ENCODE measurements at regions not wholly inside any gene's neighbourhood (a gene's known extent, or its start where the extent isn't known, plus 50 kb on each side); places are given as distances from the start of the nearest gene placed in this dataset.
"Not testable (repeated sequence)": the region's sequence is repeated elsewhere in the genome, so short reads cannot be mapped to it uniquely, and the experiment has no call there.

DNA sequence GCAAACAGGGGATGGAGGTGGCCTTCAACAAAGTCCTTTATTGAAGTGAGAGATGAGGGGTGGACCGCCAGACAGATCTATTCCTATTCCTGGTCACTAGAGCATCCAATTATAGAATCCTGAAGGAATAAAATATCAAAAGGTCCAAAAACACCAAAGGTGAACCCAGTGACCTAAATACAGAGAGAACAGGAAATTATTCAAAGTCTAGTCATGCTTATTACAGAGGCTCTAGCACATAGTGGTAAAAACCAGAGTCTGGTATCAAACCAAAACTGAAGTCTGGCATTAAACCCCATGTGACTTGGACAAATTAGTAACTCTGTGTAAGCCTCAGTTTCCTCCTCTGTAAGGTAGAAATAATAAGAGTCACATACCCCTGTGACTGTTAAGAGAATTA lies 100.5 kb upstream of the SNX2 start:
- no peak for DNase-seq

DNA sequence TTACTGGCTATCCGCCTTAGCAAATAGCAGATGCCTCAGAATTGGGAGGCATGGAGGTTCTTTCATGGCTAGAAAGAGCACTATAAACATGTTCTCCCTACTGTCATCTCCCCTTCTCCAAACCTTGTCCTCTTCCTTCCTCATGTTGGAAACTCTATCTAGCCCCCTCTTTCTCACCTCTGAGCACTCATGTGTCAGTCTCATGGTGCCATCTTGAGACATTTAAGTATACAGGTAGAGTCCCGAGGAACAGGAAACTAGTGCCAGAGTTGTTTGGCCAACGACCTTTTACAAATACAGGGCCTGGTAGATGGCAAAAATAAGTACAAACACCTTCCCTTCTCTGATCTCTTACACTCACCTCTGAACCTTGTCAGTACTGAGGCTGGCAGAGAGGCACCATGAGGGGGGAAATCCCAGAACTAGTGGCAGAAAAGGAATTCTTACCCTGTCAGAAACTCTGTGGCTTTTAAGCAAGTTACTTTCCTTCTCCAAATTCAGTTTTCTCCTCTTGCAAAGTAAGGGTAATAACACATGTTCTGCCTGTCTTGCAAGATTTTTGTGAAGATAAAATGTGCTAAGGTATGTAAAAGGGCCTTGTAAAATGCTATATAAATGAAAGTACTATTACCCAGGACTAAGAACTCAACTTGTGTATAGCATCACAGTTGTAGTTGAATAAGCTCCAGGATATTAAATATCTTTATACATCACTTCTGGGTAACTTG lies 94.1 kb upstream of the SNX2 start:
- no peak for DNase-seq

DNA sequence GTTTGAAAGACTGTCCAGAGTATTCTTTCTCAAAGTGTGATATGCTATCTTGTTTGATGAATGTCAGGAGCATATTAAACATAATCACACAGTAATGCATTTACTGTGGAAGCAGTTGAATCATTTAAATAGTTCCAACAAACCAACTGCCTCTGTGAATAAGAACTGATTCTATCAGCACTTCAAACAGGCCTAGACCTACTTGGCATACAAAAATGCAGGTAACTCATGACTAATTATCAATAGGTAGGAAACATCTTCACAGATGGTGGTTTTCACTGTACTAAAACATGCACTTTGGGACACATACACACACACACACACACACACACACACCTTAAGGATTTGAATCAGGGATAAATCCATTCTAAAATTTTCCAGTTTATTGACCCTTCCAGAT lies 91.2 kb upstream of the SNX2 start:
- DNase-seq, result no peak

DNA sequence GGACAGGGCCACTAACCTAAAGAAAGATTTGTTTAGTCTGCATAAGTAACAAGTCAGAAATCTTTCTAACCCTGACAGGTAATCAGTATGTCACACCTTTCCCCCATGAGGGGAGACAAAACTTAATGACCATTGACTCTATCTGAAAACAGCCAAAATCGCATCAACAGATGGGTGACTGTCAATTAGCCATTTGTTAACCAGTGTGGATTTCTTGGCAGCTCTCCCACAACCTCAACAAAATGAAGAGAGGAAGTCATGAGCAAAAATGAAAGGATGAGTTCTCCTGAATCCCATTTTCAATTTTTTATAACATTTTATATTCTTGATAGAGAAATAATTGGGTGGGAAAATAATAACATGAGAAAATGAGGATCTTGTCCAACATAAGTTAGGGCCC lies 84.6 kb upstream of the SNX2 start:
- DNase-seq, result no peak

DNA sequence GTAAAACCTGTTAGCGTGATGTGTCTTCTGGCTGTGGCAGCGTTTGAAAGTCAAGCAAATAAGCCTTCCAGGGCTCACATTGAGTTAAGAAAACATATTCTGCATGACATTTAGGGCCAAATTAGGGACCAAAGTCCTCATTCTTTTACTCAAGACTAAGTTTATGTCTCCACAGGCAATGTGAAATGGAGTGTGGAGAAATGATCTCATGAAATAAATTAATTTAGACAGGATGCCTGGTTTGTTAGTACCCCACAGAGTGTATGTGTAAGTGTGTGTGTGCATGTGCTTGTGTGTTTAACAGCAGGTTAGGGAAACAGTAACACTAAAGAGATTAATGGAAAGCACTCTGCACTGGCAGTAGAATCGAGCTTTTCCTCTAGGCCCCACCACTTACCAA lies 82.9 kb upstream of the SNX2 start:
- no peak for DNase-seq

DNA sequence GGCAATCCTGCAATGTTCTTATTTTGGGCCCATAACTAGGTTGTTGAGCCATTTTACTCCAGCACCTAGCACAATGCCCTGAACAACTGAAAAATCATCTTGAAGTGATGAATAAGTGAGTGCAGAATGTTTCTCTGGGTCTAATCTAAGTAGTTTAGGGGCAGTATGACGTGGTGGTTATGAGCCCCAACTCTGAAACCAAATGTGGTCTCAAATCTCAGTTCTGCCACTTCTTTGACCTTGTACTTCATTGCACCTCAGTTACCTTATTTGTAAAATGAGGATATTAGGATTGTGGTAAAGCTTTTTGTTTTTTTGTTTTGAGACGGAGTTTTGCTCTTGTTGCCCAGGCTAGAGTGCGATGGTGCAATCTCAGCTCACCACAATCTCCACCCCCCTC lies 80.9 kb upstream of the SNX2 start:
- no peak for DNase-seq

DNA sequence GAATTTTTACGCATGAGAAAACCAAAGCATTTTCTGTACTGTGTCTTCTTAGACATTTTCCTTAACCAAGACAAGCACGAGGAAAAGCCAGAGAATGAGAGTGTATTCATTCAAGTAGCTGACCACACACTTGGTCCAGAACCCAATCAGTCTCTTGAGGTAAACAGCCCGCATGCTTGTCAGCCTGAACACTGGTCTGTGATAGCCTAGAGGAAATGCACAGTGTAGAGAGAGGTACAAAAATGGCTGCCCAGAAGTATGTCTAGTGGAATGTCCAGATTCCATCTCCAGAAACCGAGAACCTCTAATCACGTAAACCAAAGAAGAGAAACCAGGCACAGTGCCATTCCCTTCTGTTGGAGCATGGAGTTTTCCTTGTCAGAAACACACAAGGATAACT lies 80.0 kb upstream of the SNX2 start:
- no peak for DNase-seq

DNA sequence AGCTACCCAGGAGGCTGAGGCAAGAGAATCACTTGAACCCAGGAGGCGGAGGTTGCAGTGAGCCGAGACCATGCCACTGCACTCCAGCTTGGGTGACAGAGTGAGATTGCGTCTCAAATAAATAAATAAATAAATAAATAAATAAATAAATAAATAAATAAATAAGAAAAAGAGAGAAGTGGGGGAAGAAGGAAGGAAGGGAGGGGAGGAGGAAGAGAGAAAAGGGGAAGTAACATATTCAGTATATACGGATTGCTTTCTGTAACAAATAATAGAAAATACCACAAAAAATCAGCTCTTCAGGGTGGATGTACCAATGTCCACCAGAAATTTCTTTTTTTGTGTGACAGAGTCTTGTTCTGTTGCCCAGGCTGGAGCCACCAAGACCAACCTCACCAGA lies 78.1 kb upstream of the SNX2 start:
- not testable (repeated sequence) for DNase-seq

DNA sequence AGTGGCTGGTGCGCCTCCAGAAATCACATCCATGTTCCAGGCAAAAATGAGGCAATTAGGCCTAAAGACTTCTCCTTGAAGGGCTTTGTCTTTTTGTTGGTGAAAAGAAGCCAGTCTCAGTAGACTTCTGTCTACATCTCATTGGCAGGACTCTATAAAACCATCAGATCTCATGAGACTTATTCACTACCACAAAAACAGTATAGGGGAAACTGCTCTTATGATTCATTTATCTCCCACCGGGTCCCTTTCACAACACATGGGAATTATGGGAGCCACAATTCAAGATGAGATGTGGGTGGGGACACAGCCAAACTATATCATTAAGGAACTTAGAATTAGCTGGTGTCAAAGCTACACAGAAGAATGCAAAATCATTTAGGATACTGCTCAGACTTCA lies 77.7 kb upstream of the SNX2 start:
- no peak for DNase-seq

DNA sequence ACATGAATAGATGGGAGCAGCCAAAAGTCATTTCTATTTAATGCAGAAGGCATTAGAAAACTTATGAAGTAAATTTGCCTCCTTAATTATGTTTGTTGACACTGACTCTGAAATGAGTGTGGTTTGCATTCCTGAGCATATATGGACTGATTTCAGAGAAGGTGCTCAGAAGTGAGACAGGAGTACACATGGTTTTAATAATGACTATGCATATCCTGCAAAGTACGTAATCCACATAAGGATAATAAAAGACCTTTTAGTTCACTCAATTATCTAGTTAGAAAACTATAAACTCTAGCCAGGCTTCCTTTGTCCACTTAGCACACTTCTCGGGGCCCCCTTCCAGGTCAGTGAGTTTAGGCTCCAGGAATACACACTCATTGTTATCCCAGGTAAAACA lies 75.7 kb upstream of the SNX2 start:
- no peak for DNase-seq

DNA sequence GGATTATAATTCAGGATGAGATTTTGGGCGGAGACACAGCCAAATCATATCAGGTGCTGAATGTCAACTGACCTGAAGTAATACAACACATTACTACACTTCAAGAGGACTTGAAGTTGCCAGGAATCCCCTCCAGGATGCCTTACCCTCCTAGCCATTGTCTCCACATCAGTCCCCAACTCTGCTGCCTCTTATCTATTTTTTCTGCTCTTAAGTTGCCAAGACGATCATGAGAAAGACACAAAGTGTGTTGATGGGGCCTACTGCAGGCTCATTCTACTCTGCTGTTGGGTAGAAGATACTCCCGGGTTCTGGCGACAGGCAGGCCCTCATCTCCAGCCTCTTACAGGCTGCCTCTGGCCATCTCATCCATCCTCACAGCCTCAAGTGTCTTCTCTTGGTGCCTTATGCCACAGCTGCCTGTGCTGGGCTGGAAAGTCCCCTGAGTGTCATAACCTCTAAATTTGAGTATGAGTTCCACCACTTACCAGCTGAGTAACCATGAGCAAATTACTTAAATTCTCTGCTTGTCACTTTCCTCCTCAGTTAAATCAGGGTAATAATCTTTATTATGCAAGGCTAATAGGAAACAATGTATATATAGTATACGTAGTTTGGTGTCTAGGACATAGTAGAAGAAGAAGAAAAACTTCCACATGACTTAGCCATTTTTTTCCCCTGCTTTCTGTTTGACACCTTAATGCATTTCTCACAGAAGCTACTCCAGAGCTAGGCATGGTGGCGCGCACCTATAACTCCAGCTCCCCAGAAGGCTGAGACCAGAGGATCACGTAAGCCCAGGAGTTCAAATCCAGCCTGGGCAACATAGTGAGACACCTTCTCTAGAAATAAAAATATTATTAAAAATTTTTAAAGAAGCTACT lies 73.0 kb upstream of the SNX2 start:
- peak; percentile 22 to 24 for DNase-seq

DNA sequence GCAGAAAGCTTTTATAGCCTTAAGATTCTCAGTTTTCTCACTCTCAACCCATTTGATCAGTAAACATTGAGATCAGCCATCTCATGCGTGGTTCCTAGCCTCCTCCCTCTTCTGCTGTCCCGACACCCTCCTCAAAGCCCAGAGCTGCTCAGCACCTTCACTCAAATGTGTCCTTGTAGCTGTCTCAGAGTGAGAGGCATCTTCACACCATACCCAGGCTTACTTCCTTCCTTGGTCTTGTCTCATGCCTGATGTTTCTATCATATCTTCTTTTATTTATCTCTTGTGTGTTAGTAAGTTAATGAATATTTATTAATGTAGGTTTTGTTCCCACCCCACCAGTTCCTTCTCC lies 72.4 kb upstream of the SNX2 start:
- DNase-seq, result no peak

DNA sequence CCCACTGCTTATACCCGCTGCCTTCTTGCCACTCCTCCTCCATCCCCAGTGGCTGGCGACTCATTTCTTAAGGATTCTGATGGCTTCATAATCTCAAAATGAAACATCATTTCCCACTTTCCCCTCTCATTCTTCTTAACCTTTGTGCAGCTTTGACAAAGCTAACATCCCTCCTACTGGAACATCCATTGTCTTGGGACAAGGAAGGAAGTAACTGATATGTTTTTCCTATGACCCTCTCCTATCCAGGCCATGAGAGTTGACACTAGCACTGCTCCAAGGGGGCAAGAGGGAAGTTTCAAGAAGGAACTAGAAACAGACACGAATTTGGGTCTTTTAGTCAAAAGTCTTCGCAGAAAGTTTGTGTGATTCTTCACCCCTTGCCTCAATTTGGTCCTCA lies 71.7 kb upstream of the SNX2 start:
- no peak for DNase-seq

DNA sequence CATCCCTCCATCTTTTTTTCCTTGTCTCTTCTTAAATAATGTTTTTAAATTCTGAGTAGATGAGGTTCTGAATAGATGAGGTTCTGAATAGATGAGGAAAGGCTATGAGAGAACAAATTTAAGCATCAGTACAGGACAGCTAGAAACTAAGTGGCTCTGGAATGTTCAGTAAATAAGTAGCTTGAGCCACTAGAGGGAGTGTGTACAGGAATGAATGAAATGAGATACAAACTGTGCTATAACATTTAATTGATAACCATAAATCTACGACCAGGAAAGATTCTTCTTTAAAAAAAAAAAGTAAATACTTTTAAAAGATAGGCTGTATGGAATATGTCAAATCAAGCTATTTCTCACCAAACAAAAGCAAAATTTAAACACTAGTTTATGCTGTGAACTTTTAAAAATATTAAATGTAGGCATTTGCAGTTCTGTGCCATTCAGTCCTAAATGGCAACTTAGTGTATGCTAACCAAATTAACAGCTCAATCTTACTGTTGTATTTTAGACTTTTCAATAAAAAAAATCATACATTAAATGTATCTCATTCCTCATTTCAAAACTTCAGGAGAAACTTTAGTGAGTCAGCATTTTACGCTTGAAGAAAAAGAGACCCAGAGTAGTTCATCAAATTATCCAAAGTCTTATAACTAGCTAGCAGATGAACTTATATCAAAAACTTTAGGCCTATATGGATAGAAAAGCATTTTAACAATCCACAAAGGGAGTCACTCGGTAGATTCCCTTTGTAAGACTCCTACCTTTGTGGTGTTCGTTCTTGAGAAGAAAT lies 70.4 kb upstream of the SNX2 start:
- no peak for DNase-seq

DNA sequence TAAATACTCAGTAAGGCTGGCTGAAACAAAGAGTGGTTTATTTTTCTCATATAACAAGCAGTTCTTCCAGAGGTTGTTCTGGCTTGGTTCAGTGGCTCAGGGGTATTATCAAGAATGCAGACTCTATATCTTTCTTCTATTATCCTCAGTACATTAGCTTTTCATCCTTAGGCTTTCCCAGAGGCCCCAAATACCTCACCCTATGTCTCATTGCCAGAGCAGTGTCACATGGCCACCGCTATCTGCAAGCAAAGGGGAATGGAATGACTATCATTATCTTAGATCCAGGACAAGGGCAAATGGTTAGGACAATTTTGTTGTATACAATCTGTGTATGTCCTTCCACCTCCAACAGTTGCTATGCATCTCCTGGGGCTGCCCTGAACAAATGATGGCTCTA lies 69.0 kb upstream of the SNX2 start:
- no peak for DNase-seq

DNA sequence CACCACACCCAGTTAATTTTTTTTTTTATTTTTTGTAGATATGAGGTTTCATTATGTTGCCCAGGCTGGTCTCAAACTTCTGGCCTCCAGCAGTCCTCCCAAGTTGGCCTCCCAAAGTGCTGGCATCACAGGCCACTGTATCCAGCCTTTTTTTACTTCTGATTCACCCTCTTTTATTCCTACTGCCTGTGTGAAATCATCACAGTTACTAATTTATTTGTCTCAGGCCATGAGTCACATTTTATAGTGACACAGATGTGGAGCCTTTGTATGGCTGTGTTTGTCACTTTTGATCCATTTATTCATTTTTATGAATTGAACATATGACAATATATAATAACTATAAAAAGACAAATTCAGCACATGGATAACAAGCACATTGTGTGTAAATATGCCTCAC lies 67.1 kb upstream of the SNX2 start:
- no peak for DNase-seq

DNA sequence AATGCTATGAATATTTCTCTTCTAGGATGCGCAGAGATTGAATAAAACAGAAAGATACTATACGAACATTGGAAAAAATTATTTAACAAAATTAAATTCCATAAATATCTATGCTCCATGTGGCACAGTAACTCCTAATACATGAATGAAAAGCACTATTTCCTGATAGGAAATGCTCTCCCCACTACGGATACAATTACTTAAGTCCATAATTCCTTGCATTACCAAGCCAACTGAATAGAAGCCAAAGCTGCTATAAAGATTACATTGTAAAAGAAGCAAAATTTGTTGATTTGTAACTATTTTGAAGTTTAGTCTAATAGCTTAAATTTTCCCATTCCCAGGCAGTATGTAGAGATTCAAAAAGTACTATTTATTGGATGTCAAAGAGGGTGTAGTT lies 61.8 kb upstream of the SNX2 start:
- DNase-seq, result no peak

DNA sequence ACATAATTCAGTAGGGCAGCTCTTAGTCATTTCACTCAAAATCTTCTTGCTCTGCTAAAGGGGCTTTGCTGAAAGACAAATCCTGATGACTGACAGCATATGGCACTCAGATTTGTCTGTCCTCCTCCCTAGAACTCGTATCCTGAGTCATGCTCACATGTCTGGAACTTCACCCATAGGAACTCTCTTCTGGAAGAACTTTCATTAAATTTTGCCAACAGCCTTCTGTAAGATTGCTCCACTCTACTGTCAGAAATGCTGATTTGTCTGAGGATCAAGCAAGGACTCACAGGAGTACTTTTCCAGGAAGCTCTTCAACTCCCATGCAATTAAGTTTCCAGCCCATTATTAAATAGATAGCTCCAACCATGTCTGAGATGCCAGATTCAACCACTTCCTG lies 59.8 kb upstream of the SNX2 start:
- DNase-seq, result no peak

DNA sequence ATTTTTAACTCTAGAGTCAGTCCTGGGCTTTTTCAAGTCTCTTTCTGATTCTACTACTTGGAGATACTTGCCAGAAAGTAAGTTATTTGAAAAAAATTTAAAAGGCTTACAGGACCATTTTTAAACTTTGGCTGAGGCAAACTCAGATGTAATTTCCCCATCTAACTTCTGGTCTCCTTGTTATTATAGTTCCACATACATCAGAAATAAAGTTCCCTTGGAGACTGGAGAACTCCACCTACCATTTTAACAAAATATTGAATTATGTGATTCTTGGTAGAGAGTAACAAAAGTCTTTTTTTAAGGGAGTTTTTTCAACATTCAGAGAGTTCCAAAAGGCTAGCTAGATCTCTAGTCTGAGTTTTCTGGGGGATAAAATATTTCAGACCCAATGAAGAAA lies 56.3 kb upstream of the SNX2 start:
- DNase-seq, result no peak

DNA sequence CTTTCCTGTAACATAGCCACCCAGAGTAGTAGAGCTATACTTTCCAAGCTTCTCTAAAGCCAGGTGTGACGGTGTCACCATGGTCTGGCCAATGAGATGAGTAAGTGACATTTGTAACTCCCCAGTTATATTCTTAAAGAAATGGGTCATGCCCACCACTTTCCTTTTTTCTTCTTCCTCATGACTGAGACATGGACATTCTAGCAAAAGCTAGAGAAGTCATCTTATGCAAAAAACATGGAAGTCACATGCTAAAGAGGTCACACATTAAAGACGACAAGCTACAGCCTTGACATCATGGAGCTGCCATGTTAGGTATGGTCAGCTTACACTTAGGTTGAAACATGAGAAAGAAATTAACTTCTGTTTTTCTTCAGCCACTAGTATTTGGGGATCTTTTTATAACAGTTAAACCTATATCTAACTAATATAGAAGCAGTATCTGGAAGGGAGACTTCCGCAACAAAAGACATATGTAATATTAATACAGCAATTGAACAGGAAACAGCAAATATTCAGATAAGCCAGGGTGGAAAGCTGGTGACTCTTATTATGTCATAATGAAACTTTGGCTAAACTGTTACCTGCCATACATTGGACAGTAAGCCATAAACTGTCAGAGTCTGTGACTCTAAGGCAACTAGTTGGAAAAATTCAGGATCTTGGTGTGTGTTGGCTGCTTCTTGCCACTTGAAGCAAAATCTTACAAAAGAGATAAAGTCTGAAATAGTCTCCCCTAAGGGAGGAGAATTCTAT lies 54.7 kb upstream of the SNX2 start:
- DNase-seq, result no peak

DNA sequence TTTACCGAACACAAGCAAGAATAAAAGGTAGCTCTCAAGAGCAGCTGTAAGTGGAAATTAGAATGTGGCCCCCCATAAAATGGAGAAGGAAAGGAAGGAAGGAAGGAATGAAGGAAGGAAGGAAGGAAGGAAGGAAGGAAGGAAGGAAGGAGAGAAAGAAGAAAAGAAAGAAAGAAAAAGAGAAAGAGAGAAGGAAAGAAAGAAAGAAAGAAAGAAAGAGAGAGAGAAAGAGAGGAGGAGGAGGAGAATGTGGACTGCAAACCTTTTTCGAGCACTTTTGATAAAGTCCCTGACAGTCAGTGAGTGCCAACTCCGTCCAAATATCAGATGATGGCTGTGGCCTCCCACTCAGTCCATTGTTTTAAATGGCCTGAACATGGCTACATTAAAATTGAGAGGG lies 53.8 kb upstream of the SNX2 start:
- no peak for DNase-seq

DNA sequence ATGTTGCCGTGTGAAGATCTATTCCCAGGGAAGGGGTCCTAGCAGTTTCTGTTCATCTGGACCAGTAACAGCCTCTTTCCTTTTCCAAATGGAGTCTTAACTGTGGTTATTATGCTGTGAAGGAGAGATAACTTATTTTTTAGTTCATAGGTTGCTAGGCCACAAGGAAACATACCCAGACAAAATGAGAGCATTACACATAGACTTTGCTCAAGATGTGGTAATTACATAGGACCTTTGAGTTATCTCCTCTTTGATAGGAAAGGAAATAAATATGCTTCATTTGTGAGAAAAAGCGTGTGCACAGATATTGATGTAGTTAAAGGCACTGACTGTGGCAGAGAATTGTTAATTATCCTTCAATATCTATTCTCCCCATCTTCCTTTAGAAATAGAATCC lies 52.5 kb upstream of the SNX2 start:
- DNase-seq, result no peak
